ENCODE measurements at regions not wholly inside any gene's neighbourhood (a gene's known extent, or its start where the extent isn't known, plus 50 kb on each side); places are given as distances from the start of the nearest gene placed in this dataset.
A peak's percentile ranks its signal among the peaks of the same experiment; 100 is the strongest.

DNA sequence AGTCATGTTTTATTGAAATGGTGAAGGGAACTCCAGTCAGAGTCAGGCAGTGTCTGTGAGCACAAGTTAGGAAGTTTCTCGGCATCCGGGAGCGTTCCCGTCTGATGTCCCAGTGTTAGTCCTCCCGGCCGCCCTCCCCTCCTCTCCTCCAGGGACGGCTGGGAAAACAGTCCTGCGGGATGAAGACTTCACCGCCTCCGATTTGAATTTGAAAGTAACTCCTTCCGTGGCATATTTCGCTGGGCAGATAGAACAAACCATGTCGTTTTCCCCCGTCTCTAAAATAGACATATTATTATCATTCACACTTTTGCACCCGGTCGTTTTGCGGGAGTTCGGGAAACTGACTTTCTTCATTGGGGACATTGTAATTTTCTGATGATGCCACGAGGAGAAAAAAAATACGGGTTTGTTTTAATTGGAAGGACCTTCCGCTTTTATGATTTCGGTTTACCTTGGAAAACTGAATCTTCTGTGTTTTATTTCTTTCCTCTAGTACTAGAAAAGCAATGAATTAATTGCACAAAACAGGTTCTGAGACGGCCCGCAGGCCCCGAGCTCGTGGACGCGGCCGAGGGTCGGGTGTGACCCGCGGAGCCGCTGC, 76.6 kb downstream of the ZIC5 start:
- WGBS, 5 donors = 4 to 6% (median 4%) methylated on average over 33 of the region's 33 CpGs
- H3K27ac ChIP-seq = no peak overlapping the region
- intact Hi-C loops (cut with DNase I; ENCODE audit: low total_unique reads) = no loop called here

DNA sequence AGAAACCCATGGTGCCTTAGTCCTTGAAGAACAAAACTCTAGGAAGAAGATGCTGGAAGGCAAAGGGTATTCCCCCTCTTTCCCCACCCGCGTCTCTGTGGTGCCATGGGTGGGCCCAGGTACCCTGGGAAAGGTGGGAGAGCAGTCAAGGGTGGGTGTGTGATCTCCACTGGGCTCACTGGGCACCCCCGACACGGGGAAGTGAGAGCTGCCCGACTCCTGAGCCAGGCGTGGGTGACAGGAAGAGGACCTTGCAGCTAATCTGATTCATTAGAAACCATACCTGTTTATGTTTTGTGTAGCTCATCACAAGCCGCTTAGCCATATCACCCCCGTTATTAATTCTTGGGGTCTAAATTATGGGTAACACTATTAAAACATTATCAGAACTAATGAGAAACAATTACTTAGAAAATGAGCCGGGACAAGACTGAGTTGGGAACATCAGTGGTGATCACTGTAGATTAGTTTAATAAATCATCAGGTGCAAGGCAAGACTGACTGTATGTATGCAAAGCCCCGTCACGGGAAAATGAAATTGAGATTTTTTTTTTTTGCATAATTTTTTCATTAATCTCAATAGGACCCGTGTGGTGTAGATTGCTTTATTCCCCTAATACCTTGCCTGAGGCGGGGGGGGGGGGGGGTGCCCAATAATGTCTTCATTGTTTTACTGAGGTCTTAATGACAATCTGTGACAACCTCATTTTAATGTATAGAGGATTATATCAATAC, 77.3 kb downstream of the ZIC5 start:
- intact Hi-C loops (cut with DNase I; ENCODE audit: low total_unique reads) = no loop called here

More for the DNA sequence above, 76.6 kb downstream of the ZIC5 start:
- Histone ChIP-seq H3K4me3 (peak overlapping the region; percentile 32 to 56 (median 46)), H3K9me3 (peaks cover 0 to 4% (median 0%) of the 10 kb centered on the region in 4 donors), H3K4me1 (peaks cover 8 to 19% (median 18%) of the 10 kb centered on the region in 4 donors), H3K27me3 (peaks cover 14 to 70% (median 39%) of the 10 kb centered on the region in 3 donors), H3K36me3 (no peaks in the 10 kb centered on the region)
- TF ChIP-seq EP300 (IDR thresholded peaks at IDR 0.05) (no peak), POLR2A (IDR thresholded peaks at IDR 0.05) (no peak), POLR2AphosphoS5 (IDR thresholded peaks at IDR 0.05) (no peak)
- TF ChIP-seq, protein P1, sequence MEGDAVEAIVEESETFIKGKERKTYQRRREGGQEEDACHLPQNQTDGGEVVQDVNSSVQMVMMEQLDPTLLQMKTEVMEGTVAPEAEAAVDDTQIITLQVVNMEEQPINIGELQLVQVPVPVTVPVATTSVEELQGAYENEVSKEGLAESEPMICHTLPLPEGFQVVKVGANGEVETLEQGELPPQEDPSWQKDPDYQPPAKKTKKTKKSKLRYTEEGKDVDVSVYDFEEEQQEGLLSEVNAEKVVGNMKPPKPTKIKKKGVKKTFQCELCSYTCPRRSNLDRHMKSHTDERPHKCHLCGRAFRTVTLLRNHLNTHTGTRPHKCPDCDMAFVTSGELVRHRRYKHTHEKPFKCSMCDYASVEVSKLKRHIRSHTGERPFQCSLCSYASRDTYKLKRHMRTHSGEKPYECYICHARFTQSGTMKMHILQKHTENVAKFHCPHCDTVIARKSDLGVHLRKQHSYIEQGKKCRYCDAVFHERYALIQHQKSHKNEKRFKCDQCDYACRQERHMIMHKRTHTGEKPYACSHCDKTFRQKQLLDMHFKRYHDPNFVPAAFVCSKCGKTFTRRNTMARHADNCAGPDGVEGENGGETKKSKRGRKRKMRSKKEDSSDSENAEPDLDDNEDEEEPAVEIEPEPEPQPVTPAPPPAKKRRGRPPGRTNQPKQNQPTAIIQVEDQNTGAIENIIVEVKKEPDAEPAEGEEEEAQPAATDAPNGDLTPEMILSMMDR (IDR thresholded peaks at IDR 0.05) = no peak
- DNase-seq = peak in 1 of 2 donors; percentile 27

DNA sequence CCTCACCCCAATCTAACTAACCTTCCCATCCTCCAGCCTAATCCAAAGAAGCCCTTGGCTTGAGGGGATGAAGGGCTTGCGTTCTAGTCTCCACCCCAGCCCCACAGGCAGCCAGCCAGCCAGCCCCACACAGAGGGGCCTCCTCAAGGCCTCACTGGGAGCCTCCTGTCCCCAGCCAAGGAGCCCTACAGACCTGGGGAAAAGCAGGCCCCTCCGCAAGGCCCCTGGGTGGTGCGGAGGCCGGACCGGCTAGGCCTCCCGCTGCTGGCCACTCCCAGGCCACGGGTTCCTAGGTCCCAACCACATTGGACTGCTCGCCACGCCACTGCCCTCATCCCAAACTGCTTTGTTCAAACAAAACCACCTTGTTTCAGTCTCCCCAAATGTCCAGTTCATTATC, 78.0 kb downstream of the ZIC5 start:
- Histone ChIP-seq H3K4me1 (peaks cover 8 to 19% (median 18%) of the 10 kb centered on the region in 4 donors), H3K36me3 (no peaks in the 10 kb centered on the region), H3K27ac (no peak overlapping the region), H3K27me3 (peaks cover 14 to 56% (median 38%) of the 10 kb centered on the region in 3 donors), H3K9me3 (peaks cover 0 to 4% (median 0%) of the 10 kb centered on the region in 4 donors), H3K4me3 (no peak overlapping the region)
- intact Hi-C loops (cut with DNase I; ENCODE audit: low total_unique reads) = no loop called here
- TF ChIP-seq POLR2AphosphoS5 (IDR thresholded peaks at IDR 0.05) = no peak
- no peak for TF ChIP-seq EP300 (IDR thresholded peaks at IDR 0.05)
- TF ChIP-seq POLR2A (IDR thresholded peaks at IDR 0.05) = no peak
- TF ChIP-seq, protein P1 (IDR thresholded peaks at IDR 0.05) = no peak
- no peak for DNase-seq
- 88 to 95% (median 91%) methylated on average over 8 to 9 of the region's 9 CpGs for WGBS, 5 donors

More for the DNA sequence above, 77.3 kb downstream of the ZIC5 start:
- Histone ChIP-seq H3K9me3 (peaks cover 0 to 4% (median 0%) of the 10 kb centered on the region in 4 donors), H3K4me1 (peaks cover 8 to 19% (median 18%) of the 10 kb centered on the region in 4 donors), H3K36me3 (no peaks in the 10 kb centered on the region), H3K27ac (no peak overlapping the region), H3K4me3 (peak overlapping the region in 2 of 4 donors; percentile 47 to 56), H3K27me3 (peaks cover 14 to 63% (median 39%) of the 10 kb centered on the region in 3 donors)
- no peak for DNase-seq
- WGBS, 5 donors = 71 to 83% (median 78%) methylated on average over 13 of the region's 13 CpGs
- TF ChIP-seq, protein P1 (IDR thresholded peaks at IDR 0.05) = no peak
- TF ChIP-seq POLR2A (IDR thresholded peaks at IDR 0.05) = no peak
- no peak for TF ChIP-seq EP300 (IDR thresholded peaks at IDR 0.05)
- no peak for TF ChIP-seq POLR2AphosphoS5 (IDR thresholded peaks at IDR 0.05)

DNA sequence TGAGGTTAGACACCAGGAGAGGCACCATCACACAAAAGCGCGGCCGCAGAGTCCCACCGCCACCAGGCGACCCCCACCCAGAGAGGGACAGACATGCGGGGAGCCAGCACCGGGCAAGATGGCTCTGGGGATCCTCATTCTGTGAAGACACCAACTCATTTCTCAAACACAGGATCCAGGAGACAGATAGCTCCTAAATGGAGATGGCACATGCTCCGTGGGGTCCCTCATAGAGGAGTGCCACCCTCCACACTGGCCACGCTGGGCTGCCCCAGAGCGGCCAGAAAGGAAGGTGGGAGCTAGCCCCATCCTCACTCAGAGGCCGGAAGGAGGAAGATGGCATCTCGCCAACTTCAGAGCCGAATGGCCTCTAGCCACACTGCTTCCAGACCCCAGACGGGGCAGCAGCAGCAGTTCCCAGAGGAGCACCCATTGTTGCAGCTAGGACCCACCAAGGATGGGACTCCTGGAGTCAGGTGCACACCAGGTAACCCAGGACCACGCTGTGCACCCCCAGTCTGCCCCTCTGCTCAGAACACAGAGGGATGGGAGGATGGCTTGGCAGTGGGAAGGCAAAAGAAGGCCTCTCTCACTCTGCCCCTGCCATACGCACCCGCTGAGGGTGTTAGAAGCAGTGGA, 78.6 kb downstream of the ZIC5 start:
- H3K27ac ChIP-seq = no peak overlapping the region
- no peak overlapping the region for H3K4me3 ChIP-seq
- WGBS, 5 donors = 87 to 92% (median 90%) methylated on average over 15 to 17 of the region's 17 CpGs
- intact Hi-C loops (cut with DNase I; ENCODE audit: low total_unique reads) = no loop called here
- no peaks in the 10 kb centered on the region for H3K36me3 ChIP-seq
- TF ChIP-seq, protein P1 (IDR thresholded peaks at IDR 0.05) = no peak
- TF ChIP-seq EP300 (IDR thresholded peaks at IDR 0.05) = no peak
- TF ChIP-seq POLR2A (IDR thresholded peaks at IDR 0.05) = no peak
- peaks cover 8 to 19% (median 18%) of the 10 kb centered on the region in 4 donors for H3K4me1 ChIP-seq
- H3K9me3 ChIP-seq = peaks cover 0 to 4% (median 0%) of the 10 kb centered on the region in 4 donors
- H3K27me3 ChIP-seq = peaks cover 14 to 51% (median 35%) of the 10 kb centered on the region in 3 donors
- no peak for DNase-seq
